ENCODE measurements at regions not wholly inside any gene's neighbourhood (a gene's known extent, or its start where the extent isn't known, plus 50 kb on each side); places are given as distances from the start of the nearest gene placed in this dataset.

DNA sequence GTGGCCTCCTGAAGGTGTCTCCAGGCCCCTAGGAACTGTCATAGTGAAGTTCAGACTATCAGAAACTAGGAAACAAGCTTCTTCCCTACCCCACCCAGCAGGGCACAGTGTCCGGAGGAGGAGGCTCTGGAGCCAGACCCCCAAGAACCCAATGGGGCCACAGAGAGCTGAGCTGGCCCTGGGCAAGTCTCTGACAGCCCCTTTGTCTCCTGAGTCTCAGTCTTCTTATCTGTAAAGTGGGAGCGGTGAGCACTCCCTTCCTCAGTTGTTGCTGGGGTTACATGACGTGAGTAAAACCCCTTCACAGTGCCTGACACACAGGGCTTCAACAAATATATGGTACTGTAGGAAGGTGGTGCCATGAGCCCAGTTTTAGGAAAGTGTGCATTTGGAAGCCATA lies 675.8 kb downstream of the MATN1 start:
- TF ChIP-seq, protein P1, sequence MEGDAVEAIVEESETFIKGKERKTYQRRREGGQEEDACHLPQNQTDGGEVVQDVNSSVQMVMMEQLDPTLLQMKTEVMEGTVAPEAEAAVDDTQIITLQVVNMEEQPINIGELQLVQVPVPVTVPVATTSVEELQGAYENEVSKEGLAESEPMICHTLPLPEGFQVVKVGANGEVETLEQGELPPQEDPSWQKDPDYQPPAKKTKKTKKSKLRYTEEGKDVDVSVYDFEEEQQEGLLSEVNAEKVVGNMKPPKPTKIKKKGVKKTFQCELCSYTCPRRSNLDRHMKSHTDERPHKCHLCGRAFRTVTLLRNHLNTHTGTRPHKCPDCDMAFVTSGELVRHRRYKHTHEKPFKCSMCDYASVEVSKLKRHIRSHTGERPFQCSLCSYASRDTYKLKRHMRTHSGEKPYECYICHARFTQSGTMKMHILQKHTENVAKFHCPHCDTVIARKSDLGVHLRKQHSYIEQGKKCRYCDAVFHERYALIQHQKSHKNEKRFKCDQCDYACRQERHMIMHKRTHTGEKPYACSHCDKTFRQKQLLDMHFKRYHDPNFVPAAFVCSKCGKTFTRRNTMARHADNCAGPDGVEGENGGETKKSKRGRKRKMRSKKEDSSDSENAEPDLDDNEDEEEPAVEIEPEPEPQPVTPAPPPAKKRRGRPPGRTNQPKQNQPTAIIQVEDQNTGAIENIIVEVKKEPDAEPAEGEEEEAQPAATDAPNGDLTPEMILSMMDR (IDR thresholded peaks at IDR 0.05; ENCODE audit: low read depth, low read length, missing control alignments): no peak
- H3K36me3 ChIP-seq (replicated peaks): no peaks in the 10 kb centered on the region
- H3K4me3 ChIP-seq (ENCODE audit: low read depth, low read length): no peak overlapping the region
- no peaks in the 10 kb centered on the region for H3K27me3 ChIP-seq (replicated peaks)
- in situ Hi-C loops (cut with HindIII; ENCODE audit: low pct_ligation_motif_present, low sequenced_read_pairs): no loop called here
- H3K27ac ChIP-seq: no peak overlapping the region
- no peak for DNase-seq

DNA sequence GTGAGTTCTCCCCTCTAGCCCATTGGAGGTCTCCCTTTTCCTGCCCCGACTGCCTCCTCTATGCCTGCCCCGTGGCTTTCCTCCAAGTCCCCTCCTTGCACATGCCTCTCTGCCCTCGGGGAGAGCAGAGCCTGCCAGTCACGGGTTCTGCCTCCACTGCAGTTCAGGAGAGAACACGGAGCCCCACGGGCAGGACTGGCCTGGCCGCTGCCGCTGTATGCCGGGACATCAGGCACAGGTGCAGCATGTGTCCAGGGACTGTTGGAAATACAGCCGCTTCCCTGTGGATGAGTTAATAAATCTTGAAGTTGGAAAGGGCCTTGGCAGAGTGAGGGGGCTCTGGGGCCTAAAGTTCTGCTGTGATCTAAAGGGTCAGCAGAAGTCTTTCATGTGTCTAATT lies 676.6 kb downstream of the MATN1 start:
- in situ Hi-C loops (cut with HindIII; ENCODE audit: low pct_ligation_motif_present, low sequenced_read_pairs): no loop called here
- Histone ChIP-seq H3K27me3 (replicated peaks) (no peaks in the 10 kb centered on the region), H3K27ac (no peak overlapping the region), H3K36me3 (replicated peaks) (no peaks in the 10 kb centered on the region), H3K4me3 (ENCODE audit: low read depth, low read length) (no peak overlapping the region)
- TF ChIP-seq, protein P1 (IDR thresholded peaks at IDR 0.05; ENCODE audit: low read depth, low read length, missing control alignments): no peak
- DNase-seq: no peak

DNA sequence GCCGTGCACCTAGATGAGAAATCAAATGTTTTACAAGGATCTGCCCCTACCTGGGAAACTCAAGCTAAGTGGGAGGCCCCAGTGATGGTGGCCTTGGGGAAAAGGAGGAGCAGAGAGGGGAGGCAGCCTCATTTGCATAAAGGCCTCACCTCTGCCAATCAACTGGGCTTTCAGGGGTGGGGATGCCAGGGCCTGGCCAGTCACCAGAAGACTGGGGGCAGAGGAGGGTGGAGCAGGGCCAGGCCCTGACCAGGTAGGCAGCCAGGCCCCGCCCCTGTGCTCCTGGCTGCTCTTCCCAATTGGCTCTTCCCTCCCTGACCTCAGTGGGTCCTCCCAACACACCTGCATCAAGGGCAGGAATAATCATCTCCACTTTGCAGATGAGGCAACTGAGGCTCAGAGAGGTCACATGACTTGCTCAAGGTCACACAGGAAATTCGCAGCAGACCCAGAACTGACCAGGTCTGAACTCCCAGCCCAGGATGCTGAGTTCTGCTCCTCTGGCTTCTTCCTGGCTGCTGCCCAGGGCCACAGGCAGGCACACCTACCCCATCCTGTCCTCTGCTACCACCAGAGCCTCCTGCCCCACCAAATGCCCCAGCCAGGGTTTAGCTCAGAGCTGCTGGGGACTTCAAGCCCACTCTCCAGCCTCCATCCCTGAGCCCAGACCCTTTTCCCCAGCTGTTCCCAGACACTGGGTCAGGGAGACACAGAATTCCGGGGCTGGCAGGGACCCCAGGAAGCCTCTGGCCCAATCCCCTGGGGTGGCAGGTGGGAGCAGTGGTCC lies 677.9 kb downstream of the MATN1 start:
- Histone ChIP-seq H3K4me3 (ENCODE audit: low read depth, low read length) (no peak overlapping the region), H3K27ac (no peak overlapping the region), H3K27me3 (replicated peaks) (no peaks in the 10 kb centered on the region), H3K36me3 (replicated peaks) (no peaks in the 10 kb centered on the region)
- in situ Hi-C loops (cut with HindIII; ENCODE audit: low pct_ligation_motif_present, low sequenced_read_pairs): no loop called here
- DNase-seq: no peak
- TF ChIP-seq, protein P1 (IDR thresholded peaks at IDR 0.05; ENCODE audit: low read depth, low read length, missing control alignments): no peak

DNA sequence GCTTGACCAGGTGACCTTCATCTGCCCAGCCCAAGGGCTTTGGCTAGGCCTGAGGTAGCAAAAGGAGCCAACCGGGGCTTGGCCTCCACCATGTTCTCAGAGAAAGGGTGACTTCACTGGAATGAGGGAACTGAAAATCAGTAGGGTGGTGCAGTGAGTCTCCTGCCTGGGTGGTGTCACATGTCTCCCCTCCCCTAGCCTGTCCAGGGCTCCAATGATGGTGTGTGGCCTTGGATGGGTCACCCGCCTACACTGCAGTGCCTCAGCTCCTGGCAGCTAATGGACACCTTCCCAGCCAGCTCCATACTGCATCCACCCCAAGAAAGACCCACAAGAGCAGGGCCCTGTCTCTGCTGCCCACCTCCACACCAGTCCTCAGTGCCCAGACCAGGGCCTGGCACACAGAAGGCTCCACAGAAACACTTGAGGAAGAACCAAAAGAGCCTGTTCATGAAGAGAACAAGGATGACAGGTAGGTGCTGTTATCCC lies 678.7 kb downstream of the MATN1 start:
- Histone ChIP-seq H3K4me3 (ENCODE audit: low read depth, low read length) (no peak overlapping the region), H3K36me3 (replicated peaks) (no peaks in the 10 kb centered on the region), H3K27me3 (replicated peaks) (no peaks in the 10 kb centered on the region), H3K27ac (no peak overlapping the region)
- DNase-seq: no peak
- TF ChIP-seq, protein P1 (IDR thresholded peaks at IDR 0.05; ENCODE audit: low read depth, low read length, missing control alignments): no peak
- in situ Hi-C loops (cut with HindIII; ENCODE audit: low pct_ligation_motif_present, low sequenced_read_pairs): no loop called here

DNA sequence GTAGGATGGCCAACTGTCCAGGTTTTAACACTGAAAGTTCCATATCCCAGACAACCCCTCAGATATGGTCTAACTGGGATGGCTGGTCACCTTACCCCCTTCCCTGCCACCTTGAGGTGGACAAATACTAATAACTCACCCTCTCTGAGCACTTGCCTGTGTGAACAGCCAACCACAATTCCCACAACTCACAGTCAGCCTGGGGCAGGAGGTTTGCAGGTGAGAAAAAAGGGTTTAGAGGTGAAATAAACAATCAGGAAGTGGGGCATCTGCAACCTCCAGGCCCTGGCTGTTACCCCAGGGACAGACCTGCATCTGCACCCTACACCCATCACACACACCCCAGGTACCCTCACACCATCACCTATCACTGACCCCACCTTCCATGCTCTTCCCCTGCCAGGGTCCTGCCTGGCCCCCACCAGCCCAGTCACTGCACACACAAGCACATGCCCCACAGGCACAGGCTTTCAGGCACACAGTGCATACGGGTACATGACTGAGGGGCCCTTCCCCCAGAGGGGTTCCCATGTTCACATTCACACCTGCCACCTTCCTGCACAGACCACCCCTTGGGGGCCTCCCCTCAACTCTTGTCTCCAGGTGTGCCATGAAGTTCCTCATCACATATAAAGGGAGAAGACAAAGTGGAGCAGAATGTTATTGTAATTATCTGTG lies 679.5 kb downstream of the MATN1 start:
- in situ Hi-C loops (cut with HindIII; ENCODE audit: low pct_ligation_motif_present, low sequenced_read_pairs): no loop called here
- Histone ChIP-seq H3K27me3 (replicated peaks) (no peaks in the 10 kb centered on the region), H3K36me3 (replicated peaks) (no peaks in the 10 kb centered on the region), H3K4me3 (ENCODE audit: low read depth, low read length) (no peak overlapping the region), H3K27ac (no peak overlapping the region)
- TF ChIP-seq, protein P1 (IDR thresholded peaks at IDR 0.05; ENCODE audit: low read depth, low read length, missing control alignments): no peak
- DNase-seq: no peak
